Stomach (tissue), 8 donors: ENCODE measurements at regions not wholly inside any gene's neighbourhood (a gene's known extent, or its start where the extent isn't known, plus 50 kb on each side); places are given as distances from the start of the nearest gene placed in this dataset.

ENCODE experiments used
- DNase-seq, 2 donors: peaks; one replicate each; pipeline versions ENCODE4 v3.0.0 to v3.0.0-alpha.2; 2013 to 2019
- H3K27ac ChIP-seq, 5 donors: fragments of 200-600 bp in 4 of 5; sonication (generic) in 4 of 5; one replicate each; pipeline ENCODE4 v1.5.1; 2013 to 2019; ENCODE audit warnings: mild to moderate bottlenecking in 1 of 5, moderate library complexity in 1 of 5
- H3K27me3 ChIP-seq, 3 donors: fragments of 200-600 bp; sonication (generic); one replicate each; pipeline ENCODE4 v1.5.1; 2017 to 2019; ENCODE audit warnings: mixed run types in 1 of 3
- H3K36me3 ChIP-seq, 4 donors: fragments of 200-600 bp; sonication (generic); 1 replicate in 3 of 4; 2 replicates in 1 of 4; pipeline ENCODE4 v1.5.1; 2016 to 2019
- H3K4me1 ChIP-seq, 4 donors: fragments of 200-600 bp; sonication (generic); one replicate each; pipeline ENCODE4 v1.5.1; 2016 to 2019
- H3K4me3 ChIP-seq, 4 donors: fragments of 200-600 bp; sonication (generic) in 3 of 4; one replicate each; pipeline ENCODE4 v1.5.1; 2016 to 2019; ENCODE audit warnings: mild to moderate bottlenecking in 1 of 4
- H3K9me3 ChIP-seq, 4 donors: fragments of 200-600 bp; sonication (generic); one replicate each; pipeline ENCODE4 v1.5.1; 2016 to 2019
- CTCF ChIP-seq, 7 experiments: fragments of 450-650 bp in 4 of 7; fragments of 200-600 bp in 3 of 7; sonication (generic) in 3 of 7; IDR thresholded peaks; one replicate each; pipeline ENCODE4 v1.5.1; 2016 to 2019; ENCODE audit warnings: antibody characterized with exemption in 7 of 7, control low read depth in 2 of 7, mild to moderate bottlenecking in 1 of 7
- EP300 ChIP-seq: sonication (generic); formaldehyde crosslinking; IDR thresholded peaks from one replicate; pipeline ENCODE4 v1.6.1; 2017; ENCODE audit warnings: antibody characterized with exemption
- POLR2A ChIP-seq, 4 donors: fragments of 450-650 bp; IDR thresholded peaks; one replicate each; pipeline ENCODE4 v1.6.1; 2016; ENCODE audit warnings: antibody characterized with exemption in 4 of 4, control low read depth in 2 of 4, mild to moderate bottlenecking in 1 of 4, moderate library complexity in 1 of 4
- POLR2AphosphoS5 ChIP-seq, 3 donors: sonication (generic); formaldehyde crosslinking; IDR thresholded peaks; one replicate each; pipeline ENCODE4 v1.6.1; 2016; ENCODE audit warnings: antibody characterized with exemption in 3 of 3
- WGBS, 5 donors: extraction: QIAGEN DNeasy Blood & Tissue Kit in 3 of 5; methylation state at CpG; one replicate each; pipeline versions ENCODE4 v1.1.5 to v1.1.7; 2013 to 2018; 5-methylcytosine and 5-hydroxymethylcytosine counted together
- intact Hi-C: fragments of 100-400 bp; cut with DNase I; formaldehyde crosslinking; loops from one replicate; pipeline ENCODE4 v1.15.1; 2023; ENCODE audit warnings: low total_unique reads
- donor health status: healthy with polysubstance abuse.
- donor health status: Bipolar disorder and iron deficiency.
- donor health status: healthy.

DNA sequence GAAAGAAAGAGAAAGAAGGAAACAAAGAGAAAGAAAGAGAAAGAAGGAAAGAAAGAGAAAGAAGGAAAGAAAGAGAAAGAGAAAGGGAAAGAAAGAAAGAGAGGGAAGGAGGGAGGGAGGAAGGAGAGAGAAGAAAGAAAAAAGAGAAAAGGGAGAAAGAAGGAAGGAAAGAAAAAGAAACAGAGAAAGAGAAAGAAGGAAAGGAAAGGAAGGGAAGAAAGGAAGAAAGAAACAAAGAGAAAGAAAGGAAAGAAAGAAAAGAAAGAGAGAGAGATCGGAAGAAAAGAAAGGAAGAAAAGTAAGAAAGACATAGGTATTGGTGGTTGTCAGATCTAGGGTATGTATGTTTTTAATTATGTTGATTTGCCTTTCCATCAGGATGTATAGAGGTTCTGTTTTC, 342.3 kb downstream of the FOXG1 start:
- no peak for DNase-seq
- 87 to 97% (median 95%) methylated on average over 1 of the region's 1 CpG for WGBS, 5 donors
- no peak overlapping the region for H3K27ac ChIP-seq

DNA sequence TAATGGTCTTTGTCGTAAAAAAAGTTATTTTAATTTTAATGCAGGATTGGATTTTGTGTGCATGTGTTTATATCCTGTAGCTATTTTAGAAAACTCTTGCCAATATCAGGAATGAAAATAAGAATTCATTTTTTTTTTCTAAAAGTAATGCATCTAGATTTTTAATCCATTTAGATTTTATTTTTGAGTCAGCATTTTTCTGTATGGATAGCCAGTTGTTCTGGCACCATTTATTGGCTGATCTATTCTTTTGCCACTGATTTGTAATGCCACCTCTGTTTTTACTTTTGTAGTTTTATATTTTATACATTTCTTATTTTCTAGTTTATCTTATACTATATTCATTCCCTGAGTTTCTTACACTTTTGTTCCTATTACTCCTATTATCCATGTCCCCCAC, 343.0 kb downstream of the FOXG1 start:
- no peaks in the 10 kb centered on the region for H3K9me3 ChIP-seq
- WGBS, 5 donors, result 84 to 93% (median 88%) methylated on average over 1 of the region's 1 CpG
- intact Hi-C loops, result no loop called here
- H3K27ac ChIP-seq, result no peak overlapping the region
- TF ChIP-seq CTCF (IDR thresholded peaks at IDR 0.05) (no peak), POLR2AphosphoS5 (IDR thresholded peaks at IDR 0.05) (no peak), POLR2A (IDR thresholded peaks at IDR 0.05) (no peak), EP300 (no peak)
- no peaks in the 10 kb centered on the region for H3K36me3 ChIP-seq
- no peak overlapping the region for H3K4me3 ChIP-seq
- no peaks in the 10 kb centered on the region for H3K27me3 ChIP-seq
- DNase-seq, result no peak
- H3K4me1 ChIP-seq, result no peaks in the 10 kb centered on the region

More for the DNA sequence above, 342.3 kb downstream of the FOXG1 start:
- no peak overlapping the region for H3K4me3 ChIP-seq
- TF ChIP-seq EP300 (no peak), CTCF (IDR thresholded peaks at IDR 0.05) (no peak), POLR2AphosphoS5 (IDR thresholded peaks at IDR 0.05) (no peak), POLR2A (IDR thresholded peaks at IDR 0.05) (no peak)
- no peaks in the 10 kb centered on the region for H3K9me3 ChIP-seq
- intact Hi-C loops, result no loop called here
- H3K4me1 ChIP-seq, result no peaks in the 10 kb centered on the region
- H3K27me3 ChIP-seq, result no peaks in the 10 kb centered on the region
- no peaks in the 10 kb centered on the region for H3K36me3 ChIP-seq

DNA sequence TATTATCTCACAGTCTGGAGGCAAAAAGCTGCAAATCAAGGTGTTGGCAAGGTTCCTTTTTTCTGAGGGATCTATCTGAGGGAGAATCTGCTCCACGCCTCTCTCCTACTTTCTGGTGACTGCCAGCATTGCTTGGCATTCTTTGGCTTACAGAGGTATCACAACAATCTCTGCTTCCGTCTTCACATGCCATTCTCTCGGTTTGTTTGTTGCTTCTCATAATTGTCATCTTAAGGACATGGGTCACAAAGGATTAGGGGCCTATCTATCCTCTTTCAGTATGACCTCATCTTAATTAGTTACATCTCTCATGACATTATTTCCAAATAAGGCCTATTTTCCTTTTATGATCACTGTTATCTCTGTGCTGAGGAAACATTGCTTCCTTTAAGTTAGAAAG, 345.0 kb downstream of the FOXG1 start:
- Histone ChIP-seq H3K4me3 (no peak overlapping the region), H3K27me3 (no peaks in the 10 kb centered on the region), H3K36me3 (no peaks in the 10 kb centered on the region), H3K4me1 (no peaks in the 10 kb centered on the region), H3K9me3 (no peaks in the 10 kb centered on the region), H3K27ac (no peak overlapping the region)
- DNase-seq, result no peak
- 48 to 57% (median 52%) methylated on average over 3 of the region's 3 CpGs for WGBS, 5 donors
- TF ChIP-seq POLR2AphosphoS5 (IDR thresholded peaks at IDR 0.05), result no peak
- no peak for TF ChIP-seq POLR2A (IDR thresholded peaks at IDR 0.05)
- no peak for TF ChIP-seq EP300
- TF ChIP-seq CTCF (IDR thresholded peaks at IDR 0.05), result no peak
- intact Hi-C loops, result no loop called here

DNA sequence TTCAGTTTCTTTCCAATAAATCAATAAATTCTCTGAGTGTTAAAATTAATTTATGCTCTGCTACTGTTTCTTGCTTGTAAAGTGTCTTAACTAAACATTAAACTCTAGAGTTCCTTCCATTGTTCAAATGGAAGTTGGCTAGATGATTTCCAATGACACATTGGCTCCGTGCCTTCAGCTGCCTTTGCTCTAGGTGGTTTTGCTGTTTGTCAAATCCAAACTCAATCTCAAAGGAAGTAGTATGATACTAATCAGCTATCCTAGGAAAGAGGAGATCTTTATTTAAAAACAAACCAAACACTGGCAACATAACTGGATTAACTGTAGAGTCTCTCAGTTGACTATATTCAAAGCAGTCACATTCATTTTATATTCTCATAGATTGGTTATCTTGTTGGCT, 356.4 kb downstream of the FOXG1 start:
- intact Hi-C loops, result no loop called here

More for the DNA sequence above, 356.4 kb downstream of the FOXG1 start:
- Histone ChIP-seq H3K36me3 (no peaks in the 10 kb centered on the region), H3K27me3 (no peaks in the 10 kb centered on the region), H3K4me1 (no peaks in the 10 kb centered on the region), H3K27ac (no peak overlapping the region), H3K4me3 (no peak overlapping the region), H3K9me3 (peaks cover 0 to 5% (median 0%) of the 10 kb centered on the region in 4 donors)
- 32 to 60% (median 53%) methylated on average over 1 of the region's 1 CpG for WGBS, 5 donors
- TF ChIP-seq EP300 (no peak), POLR2AphosphoS5 (IDR thresholded peaks at IDR 0.05) (no peak), CTCF (IDR thresholded peaks at IDR 0.05) (no peak), POLR2A (IDR thresholded peaks at IDR 0.05) (no peak)
- DNase-seq, result no peak
